ENCODE measurements at regions not wholly inside any gene's neighbourhood (a gene's known extent, or its start where the extent isn't known, plus 50 kb on each side); places are given as distances from the start of the nearest gene placed in this dataset.

DNA sequence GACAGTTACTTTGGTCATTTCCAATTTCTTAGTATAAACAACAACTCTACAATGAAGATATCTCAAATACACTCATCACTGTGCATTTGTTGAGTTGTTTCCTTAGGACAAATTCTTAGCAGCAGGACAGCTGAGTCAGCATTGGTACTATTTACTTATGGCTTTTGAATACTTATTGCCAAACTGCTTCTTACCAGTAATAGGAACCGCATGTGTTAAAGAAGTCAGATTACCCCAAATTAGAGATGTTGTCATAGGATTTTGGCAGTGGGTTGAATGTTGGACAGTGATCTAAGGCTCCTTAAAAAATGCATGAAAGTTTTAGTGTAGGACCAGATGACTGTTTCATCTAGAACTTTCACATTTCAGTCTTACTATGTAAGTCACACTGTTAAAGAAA is 280.1 kb upstream of the DMRT1 start:
- TF ChIP-seq CTCF (IDR thresholded peaks at IDR 0.05), result no peak
- TF ChIP-seq POLR2A (IDR thresholded peaks at IDR 0.05), result no peak

All from lower leg skin (tissue), 3 donors.